GM18907 (cell line): ENCODE measurements at regions not wholly inside any gene's neighbourhood (a gene's known extent, or its start where the extent isn't known, plus 50 kb on each side); places are given as distances from the start of the nearest gene placed in this dataset.

Experiments used
- ATAC-seq: cut with Tn5 transposase; IDR thresholded peaks from one replicate; pipeline ENCODE4 v1.9.1; 2021; ENCODE audit warnings: mild to moderate bottlenecking, moderate library complexity; ENCODE audit not compliant: unreplicated experiment

GRCh38 chr9:115914291-115914690 lies 239.3 kb upstream of the PAPPA start:
- ATAC-seq: no peak

DNA sequence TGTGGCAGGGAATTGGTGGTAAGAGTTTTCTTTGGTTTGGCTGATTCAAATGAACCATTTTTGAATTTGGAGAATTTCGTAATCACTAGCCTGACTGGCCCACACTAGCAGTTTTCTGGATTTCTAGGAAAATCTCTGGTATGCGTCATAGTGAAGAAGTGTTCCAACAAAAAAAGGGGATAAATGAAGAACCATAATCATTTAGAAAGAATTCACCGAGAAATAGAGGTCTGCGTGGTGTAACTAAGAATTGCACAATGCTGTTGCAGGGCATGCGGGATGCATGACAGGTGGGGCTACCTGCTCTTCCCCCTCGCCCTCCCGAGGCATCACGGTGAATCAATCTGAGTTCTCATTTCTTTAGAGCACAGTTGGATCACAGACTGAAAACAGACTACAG lies 232.3 kb upstream of the PAPPA start:
- ATAC-seq: no peak

DNA sequence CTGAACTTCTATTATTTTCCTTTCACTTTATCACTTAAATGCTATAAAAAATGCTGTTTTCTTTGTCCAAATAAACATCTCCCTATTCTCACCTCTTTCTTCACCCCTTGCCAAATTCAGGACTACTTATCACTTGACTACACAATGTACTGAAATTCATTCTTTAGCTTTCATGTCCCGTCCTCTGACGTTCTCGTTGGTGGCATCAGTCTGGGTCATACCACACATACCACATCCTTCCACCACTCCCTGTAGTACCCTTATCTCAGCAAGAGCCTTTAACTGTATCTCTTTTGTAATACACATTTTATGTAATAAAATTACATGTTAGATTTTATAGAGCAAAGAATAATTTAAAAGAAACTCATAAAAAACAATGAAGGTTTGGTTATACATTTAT lies 231.1 kb upstream of the PAPPA start:
- ATAC-seq: no peak

DNA sequence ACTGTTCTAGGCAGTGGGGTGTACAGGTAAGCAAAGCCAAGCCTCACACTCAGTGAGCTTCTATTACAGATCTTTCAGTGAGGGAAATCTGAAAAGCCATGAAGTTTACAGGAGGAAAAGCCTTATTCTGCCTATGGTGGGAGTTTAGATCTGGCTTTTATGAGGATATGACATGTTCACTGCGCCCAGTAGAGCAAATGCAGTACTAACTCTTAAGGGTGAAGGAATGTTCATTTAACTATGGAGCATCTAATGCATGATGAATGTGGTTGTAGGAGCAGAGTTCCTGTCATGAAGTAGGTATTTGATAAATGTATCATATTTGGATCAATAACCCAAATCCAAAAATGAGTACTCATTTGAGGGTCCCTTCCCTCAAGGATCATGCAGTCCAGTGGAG lies 230.2 kb upstream of the PAPPA start:
- ATAC-seq: no peak

GRCh38 chr9:115923903-115924668 lies 229.5 kb upstream of the PAPPA start:
- no peak for ATAC-seq

- ATAC-seq: no peak
Observed at GRCh38 chr9:115924669-115924987, 229.0 kb upstream of the PAPPA start.

GRCh38 chr9:115925424-115925823 lies 228.2 kb upstream of the PAPPA start:
- ATAC-seq: no peak

DNA sequence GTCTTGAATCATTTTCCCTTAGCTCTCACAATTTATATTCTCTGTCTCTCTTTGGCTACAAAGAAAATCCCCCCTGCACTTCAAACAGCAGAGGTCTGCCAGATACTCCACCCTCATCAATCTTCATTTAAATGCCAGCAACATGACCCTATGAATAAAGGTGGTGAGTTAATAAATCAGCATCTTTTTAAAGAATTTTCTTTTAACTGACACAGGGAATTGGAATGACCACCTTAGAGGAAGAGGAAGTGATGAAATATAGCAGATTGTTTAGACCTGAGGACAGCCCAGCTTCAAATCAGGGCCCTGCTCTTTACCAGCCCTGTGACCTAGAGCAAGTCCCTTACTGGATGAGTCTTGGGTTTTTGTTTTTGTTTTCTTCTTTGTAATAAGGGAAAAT lies 223.1 kb upstream of the PAPPA start:
- ATAC-seq: no peak

DNA sequence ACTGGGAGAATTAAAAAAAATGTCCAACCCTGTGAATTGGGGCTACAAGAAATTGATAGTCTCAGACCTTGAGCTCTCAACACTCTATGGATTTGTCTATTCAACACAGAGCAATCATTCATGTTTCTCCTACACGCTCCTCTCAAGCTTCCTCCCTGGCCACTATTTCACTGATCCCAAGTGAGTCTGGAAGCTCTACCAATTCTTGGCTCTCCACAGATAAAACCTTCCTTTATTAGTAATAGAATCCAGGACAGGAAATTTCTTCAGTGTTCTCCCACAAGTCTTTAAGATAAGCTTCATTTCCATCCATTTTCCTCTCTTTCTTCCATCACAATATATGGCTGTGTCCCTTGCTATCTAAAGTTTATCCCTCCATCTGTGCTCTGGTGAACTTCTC lies 215.1 kb upstream of the PAPPA start:
- no peak for ATAC-seq

GRCh38 chr9:115939065-115939765 lies 214.4 kb upstream of the PAPPA start:
- no peak for ATAC-seq

GRCh38 chr9:115941561-115942315 lies 211.9 kb upstream of the PAPPA start:
- ATAC-seq: no peak

DNA sequence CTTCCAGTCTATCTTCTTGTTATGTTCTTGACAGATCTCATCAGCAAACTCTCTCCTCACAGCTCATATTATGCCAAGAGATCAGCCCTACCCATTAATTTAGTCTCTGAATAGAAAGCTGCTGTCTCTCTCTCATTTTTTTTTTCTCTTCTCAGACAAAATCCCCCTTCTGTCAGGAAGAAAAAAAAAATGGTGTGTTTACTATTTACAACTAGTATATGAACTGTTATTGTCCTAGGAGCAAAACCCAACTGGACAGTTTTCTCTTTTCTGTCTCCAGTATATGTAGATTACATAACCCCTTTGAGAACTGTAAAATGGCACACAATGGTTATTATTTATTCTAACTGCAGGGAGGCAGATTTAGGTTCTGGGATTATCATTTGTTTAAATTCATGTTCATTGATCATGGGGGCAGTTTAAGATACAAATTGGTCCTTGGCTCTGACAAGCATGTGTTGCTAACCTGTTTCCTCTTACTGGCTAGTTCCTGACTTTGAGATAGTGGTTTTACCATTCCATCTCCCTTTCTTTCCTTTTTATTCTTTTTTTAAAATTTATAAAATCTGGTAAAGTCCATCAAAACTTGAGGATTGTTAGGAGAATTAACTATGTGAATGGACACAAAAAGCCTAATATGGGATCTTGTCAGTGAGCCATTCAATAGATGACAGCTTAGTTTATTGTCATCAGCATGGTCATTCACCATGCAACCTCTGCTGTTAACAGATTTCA lies 210.0 kb upstream of the PAPPA start:
- ATAC-seq: no peak

GRCh38 chr9:115944166-115944948 lies 209.2 kb upstream of the PAPPA start:
- no peak for ATAC-seq

DNA sequence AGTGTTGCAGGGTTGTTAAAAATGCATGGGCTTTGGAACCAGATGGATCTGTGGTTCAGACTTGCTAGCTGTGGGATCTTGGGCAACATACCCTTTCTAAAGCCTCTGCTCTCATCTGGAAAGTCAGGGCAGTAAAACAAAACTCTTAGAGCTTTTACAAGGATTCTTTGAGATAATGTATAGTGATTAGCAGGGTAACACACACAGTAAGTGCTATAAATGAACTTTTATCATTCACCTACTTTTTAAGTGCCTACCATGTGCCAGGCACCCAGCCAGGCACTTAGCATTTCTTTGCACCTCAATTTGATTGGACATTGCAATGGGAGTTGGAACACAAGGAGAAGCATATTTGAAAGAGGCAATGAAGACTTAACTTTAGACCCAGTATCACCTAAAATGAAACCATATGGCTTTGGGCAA lies 208.6 kb upstream of the PAPPA start:
- ATAC-seq: no peak

DNA sequence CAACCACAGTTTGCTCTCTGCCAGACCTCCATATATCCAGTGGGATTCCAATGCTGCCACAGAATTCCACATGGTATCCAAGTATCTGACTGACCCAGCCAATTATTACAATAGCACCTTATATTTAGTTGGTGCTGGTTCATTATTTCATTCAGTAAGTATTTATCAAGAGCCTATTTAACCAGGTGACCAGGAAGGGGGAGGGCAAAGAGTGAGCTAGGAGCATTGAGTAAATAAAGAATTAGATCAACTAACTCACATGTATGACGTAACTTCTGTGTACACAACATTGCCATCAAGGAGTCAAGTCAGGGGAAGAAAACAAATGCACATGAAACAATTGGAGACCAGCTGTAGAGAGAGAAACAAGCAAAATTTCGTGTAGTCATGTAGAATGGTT lies 207.1 kb upstream of the PAPPA start:
- ATAC-seq: no peak

DNA sequence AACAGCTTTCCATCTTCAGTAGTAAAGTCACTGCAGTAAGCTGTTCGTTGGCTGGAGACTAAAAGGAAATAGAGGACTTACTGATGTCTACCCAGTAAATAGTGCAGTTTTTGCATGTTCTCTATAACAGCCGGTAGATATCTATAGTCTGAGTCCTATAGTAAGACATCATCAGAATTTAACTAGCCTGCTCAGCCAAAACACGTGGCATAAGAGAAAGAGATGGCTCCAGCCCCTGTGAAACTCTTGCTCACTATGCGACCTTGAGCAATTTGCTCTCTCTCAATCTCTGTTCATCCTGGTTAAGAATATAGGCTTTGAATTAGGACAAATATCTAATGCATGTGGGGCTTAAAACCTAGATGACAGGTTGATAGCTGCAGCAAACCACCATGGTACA lies 201.6 kb upstream of the PAPPA start:
- no peak for ATAC-seq

GRCh38 chr9:115952430-115953292 lies 200.9 kb upstream of the PAPPA start:
- no peak for ATAC-seq

DNA sequence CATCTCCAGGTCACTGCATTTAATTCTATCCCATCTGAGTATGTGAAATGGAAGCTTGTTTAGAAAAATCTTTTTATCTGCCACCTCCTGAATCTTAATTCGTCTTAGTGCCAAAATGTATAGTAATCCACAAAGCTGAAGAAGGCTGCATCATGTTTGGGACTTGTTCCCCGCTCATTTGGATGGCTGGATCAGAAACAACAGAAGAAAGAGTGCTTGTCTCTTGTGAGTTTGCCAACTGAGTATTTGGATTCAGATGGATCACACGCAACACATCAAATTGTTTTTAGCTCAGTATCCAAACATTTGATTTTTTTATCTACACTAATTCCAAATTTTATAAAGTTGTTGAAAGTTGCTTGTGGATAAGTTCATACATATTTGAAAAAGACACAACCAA lies 197.2 kb upstream of the PAPPA start:
- no peak for ATAC-seq

GRCh38 chr9:115957585-115957984 lies 196.0 kb upstream of the PAPPA start:
- no peak for ATAC-seq
